ENCODE measurements at regions not wholly inside any gene's neighbourhood (a gene's known extent, or its start where the extent isn't known, plus 50 kb on each side); places are given as distances from the start of the nearest gene placed in this dataset.

DNA sequence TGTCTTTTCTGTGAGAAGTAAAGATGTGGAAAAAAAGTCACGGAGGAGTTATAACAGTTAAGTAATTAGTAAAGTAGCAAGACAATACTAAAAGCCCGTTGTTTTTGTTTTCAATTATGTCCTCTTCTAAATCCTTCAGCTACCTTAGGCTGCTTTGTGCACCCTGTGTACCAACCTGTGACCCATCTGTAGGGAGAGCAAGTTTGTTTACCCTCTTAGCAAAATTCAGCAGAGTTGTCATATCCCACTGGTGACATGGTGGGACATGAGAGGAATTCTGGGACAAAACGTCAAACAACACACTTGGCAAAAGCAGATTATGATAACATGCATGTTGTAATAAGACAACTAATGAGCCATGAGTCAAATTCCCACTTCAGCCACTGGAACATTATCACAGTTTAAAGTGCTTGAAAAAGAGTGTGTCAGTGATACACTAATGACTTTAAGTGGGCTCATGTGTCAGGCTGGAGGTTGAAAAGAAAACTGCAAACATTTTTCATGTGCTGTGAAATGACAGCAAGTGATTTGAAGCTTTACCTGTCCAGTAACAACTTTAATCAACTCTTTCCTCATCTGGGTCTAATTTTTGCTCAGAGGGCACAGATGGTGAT, 392.8 kb upstream of the ACVR2A start:
- TF ChIP-seq CTCF (IDR thresholded peaks at IDR 0.05) = no peak

DNA sequence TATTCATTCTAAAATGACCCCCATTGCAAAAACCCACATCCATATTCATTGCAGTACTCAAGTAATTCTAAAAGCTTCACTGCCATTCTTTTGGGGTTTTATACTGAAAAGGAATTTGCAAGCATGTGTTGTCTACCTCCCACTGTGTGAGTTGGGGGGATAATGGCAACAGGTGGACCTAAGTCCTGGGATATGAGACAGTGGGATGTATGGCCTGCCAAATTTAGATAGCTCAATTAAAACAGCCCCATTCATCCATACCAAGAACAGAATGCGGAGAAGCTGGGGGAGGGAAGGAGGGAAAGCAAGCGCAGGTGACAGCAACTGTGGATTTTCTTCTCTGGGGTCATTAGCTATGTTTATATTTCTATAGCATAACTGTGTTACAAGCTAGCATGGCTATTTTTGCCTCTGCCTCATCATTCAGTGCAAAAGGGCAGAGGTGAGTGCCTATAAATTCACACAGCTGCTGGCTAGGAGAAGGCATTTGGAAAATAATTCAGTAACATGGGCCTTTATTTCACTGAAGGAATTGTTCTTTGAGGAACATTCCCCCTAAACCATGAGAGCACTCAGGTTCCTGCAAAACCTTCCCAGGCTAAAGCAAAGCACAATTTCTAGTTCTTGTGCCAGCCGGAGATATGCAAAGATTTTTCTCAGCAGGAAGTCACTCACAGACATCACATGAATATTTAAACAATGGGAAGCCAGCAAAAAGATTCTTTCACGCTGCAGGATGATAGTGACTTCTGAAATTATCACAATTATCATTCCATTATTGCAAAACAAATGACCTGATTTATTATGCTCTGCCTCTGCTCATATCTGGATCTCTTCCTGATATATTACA, 393.9 kb upstream of the ACVR2A start:
- ATAC-seq (no peak), DNase-seq (no peak)
- no peaks in the 10 kb centered on the region for H3K36me3 ChIP-seq (ENCODE audit: insufficient read depth in 1 of 2, low read depth in 1 of 2)
- WGBS, 3 donors = 70 to 80% (median 74%) methylated on average over 4 of the region's 4 CpGs
- no peak for TF ChIP-seq CTCF (IDR thresholded peaks at IDR 0.05)
- no peaks in the 10 kb centered on the region for H3K4me1 ChIP-seq
- no peak overlapping the region for H3K27ac ChIP-seq
- intact Hi-C loops (cut with DNase I) = no loop called here
- H3K9me3 ChIP-seq = no peaks in the 10 kb centered on the region
- no peaks in the 10 kb centered on the region for H3K27me3 ChIP-seq (ENCODE audit: insufficient read depth in 3 of 3, low read length in 2 of 3)
- no peak overlapping the region for H3K4me3 ChIP-seq

More for the DNA sequence above, 392.8 kb upstream of the ACVR2A start:
- intact Hi-C loops (cut with DNase I) = no loop called here
- WGBS, 3 donors = 55 to 63% (median 58%) methylated on average over 3 of the region's 3 CpGs
- Histone ChIP-seq H3K36me3 (ENCODE audit: insufficient read depth in 1 of 2, low read depth in 1 of 2) (no peaks in the 10 kb centered on the region), H3K4me3 (no peak overlapping the region), H3K27me3 (ENCODE audit: insufficient read depth in 3 of 3, low read length in 2 of 3) (no peaks in the 10 kb centered on the region), H3K27ac (no peak overlapping the region), H3K9me3 (no peaks in the 10 kb centered on the region), H3K4me1 (no peaks in the 10 kb centered on the region)
- ATAC-seq (no peak), DNase-seq (no peak)

- TF ChIP-seq CTCF (IDR thresholded peaks at IDR 0.05) = no peak
- Histone ChIP-seq H3K9me3 (no peaks in the 10 kb centered on the region), H3K4me1 (no peaks in the 10 kb centered on the region), H3K4me3 (no peak overlapping the region), H3K27ac (no peak overlapping the region), H3K36me3 (ENCODE audit: insufficient read depth in 1 of 2, low read depth in 1 of 2) (no peaks in the 10 kb centered on the region), H3K27me3 (ENCODE audit: insufficient read depth in 3 of 3, low read length in 2 of 3) (no peaks in the 10 kb centered on the region)
- DNase-seq (no peak), ATAC-seq (no peak)
- intact Hi-C loops (cut with DNase I) = loop anchor here in 1 of 2 donors (5.0 kb wide), 1 partner anchor 602 kb away; no protein-coding TSS in a partner anchor
- WGBS, 3 donors = 68 to 73% (median 69%) methylated on average over 7 of the region's 7 CpGs
These were observed 395.4 kb upstream of the ACVR2A start for GRCh38 chr2:147449323-147449991.

GRCh38 chr2:147442816-147443215, 402.0 kb upstream of the ACVR2A start:
- intact Hi-C loops (cut with DNase I) = no loop called here
- no peaks in the 10 kb centered on the region for H3K36me3 ChIP-seq (ENCODE audit: insufficient read depth in 1 of 2, low read depth in 1 of 2)
- 18 to 39% (median 25%) methylated on average over 3 of the region's 3 CpGs for WGBS, 3 donors
- H3K27me3 ChIP-seq (ENCODE audit: insufficient read depth in 3 of 3, low read length in 2 of 3) = no peaks in the 10 kb centered on the region
- DNase-seq (no peak), ATAC-seq (peak in 1 of 4 donors; percentile 48)
- no peak overlapping the region for H3K27ac ChIP-seq
- TF ChIP-seq CTCF (IDR thresholded peaks at IDR 0.05) = no peak
- no peaks in the 10 kb centered on the region for H3K9me3 ChIP-seq
- H3K4me3 ChIP-seq = no peak overlapping the region
- no peaks in the 10 kb centered on the region for H3K4me1 ChIP-seq

Measured in psoas muscle (tissue), 7 donors.